H1 (cell line): ENCODE measurements at regions not wholly inside any gene's neighbourhood (a gene's known extent, or its start where the extent isn't known, plus 50 kb on each side); places are given as distances from the start of the nearest gene placed in this dataset.

Experiments used
- CTCF ChIA-PET: fragments of 300-600 bp; sonication (Branson Sonifier 250); formaldehyde crosslinking; loops from one replicate; lab custom pipeline; 2021; ENCODE audit not compliant: partially characterized antibody; lab: Charles Lee
- POLR2A ChIA-PET: fragments of 300-600 bp; sonication (Branson Sonifier 250); formaldehyde crosslinking; loops from one replicate; lab custom pipeline; 2021; ENCODE audit warnings: inconsistent platforms; ENCODE audit not compliant: partially characterized antibody; lab: Charles Lee
- DNase-seq, 2 experiments: peaks; one replicate each; pipeline versions ENCODE4 v3.0.0 to v3.0.0-alpha.2; 2010 to 2022; ENCODE audit warnings: low spot score in 2 of 2, low read depth in 1 of 2, mixed read lengths in 1 of 2
- FAIRE-seq: peaks from 2 replicates; lab custom pipeline; 2011; peaks lifted over from hg19 to GRCh38; lab: Jason Lieb, UNC
- H2AFZ ChIP-seq: 2 replicates; pipeline ENCODE4 v1.8.1; 2012; ENCODE audit warnings: low read length, inconsistent platforms
- H2AK5ac ChIP-seq: 2 replicates; pipeline ENCODE4 v1.6.1; 2013; ENCODE audit warnings: low read depth, low read length
- H2BK120ac ChIP-seq: replicated peaks from 2 replicates; pipeline ENCODE3; 2013; ENCODE audit warnings: low read depth, low read length, inconsistent platforms
- H2BK12ac ChIP-seq: 2 replicates; pipeline ENCODE4 v1.6.1; 2013; ENCODE audit warnings: low read depth, low read length
- H2BK15ac ChIP-seq: 2 replicates; pipeline ENCODE4 v1.6.1; 2013; ENCODE audit warnings: low read length
- H2BK20ac ChIP-seq: 2 replicates; pipeline ENCODE4 v1.6.1; 2013; ENCODE audit warnings: low read length
- H2BK5ac ChIP-seq: 2 replicates; pipeline ENCODE4 v1.6.1; 2013; ENCODE audit warnings: low read depth, low read length
- H3K14ac ChIP-seq: 2 replicates; pipeline ENCODE4 v1.6.1; 2013; ENCODE audit warnings: inconsistent platforms; ENCODE audit not compliant: insufficient read length
- H3K18ac ChIP-seq: 2 replicates; pipeline ENCODE4 v1.6.1; 2013; ENCODE audit warnings: low read length; ENCODE audit errors: extremely low read depth
- H3K23ac ChIP-seq: 2 replicates; pipeline ENCODE4 v1.6.1; 2013; ENCODE audit warnings: inconsistent platforms; ENCODE audit not compliant: insufficient read length
- H3K23me2 ChIP-seq: 2 replicates; pipeline ENCODE4 v1.6.1; 2013; ENCODE audit warnings: low read depth, low read length
- H3K27ac ChIP-seq: 2 replicates; pipeline ENCODE4 v1.6.1; 2011; ENCODE audit warnings: low read depth, low read length, inconsistent platforms
- H3K27me3 ChIP-seq, 4 experiments: replicated peaks in 1 of 4; 1 replicate in 1 of 4; 2 replicates in 3 of 4; pipeline versions ENCODE4 v1.6.1 to v1.8.1; 2011 to 2013; ENCODE audit warnings: low read length in 3 of 4, mild to moderate bottlenecking in 3 of 4, inconsistent platforms in 2 of 4, mixed read lengths in 2 of 4, moderate library complexity in 1 of 4; ENCODE audit not compliant: control insufficient read depth in 3 of 4, insufficient read depth in 3 of 4; ENCODE audit errors: extremely low read depth in 1 of 4
- H3K36me3 ChIP-seq, 4 experiments: 2 replicates each; pipeline versions ENCODE4 v1.6.1 to v1.8.1; 2011 to 2013; ENCODE audit warnings: mild to moderate bottlenecking in 4 of 4, low read length in 3 of 4, moderate library complexity in 2 of 4, control low read depth in 1 of 4, inconsistent platforms in 1 of 4; ENCODE audit not compliant: insufficient read depth in 4 of 4, control insufficient read depth in 2 of 4
- H3K4ac ChIP-seq: replicated peaks from 2 replicates; pipeline ENCODE3; 2013; ENCODE audit warnings: low read length, low read depth, mixed read lengths, inconsistent platforms; ENCODE audit not compliant: insufficient read length
- H3K4me1 ChIP-seq, 4 experiments: replicated peaks in 1 of 4; 1 replicate in 1 of 4; 2 replicates in 3 of 4; pipeline versions ENCODE4 v1.6.1 to v1.8.1; 2011 to 2013; ENCODE audit warnings: low read length in 3 of 4, inconsistent platforms in 2 of 4, mixed read lengths in 1 of 4; ENCODE audit not compliant: insufficient read depth in 4 of 4, control insufficient read depth in 3 of 4
- H3K4me2 ChIP-seq, 2 experiments: 2 replicates each; pipeline versions ENCODE4 v1.6.1 to v1.8.1; 2011 to 2013; ENCODE audit warnings: low read depth in 2 of 2, low read length in 2 of 2, control low read depth in 1 of 2, inconsistent platforms in 1 of 2, mild to moderate bottlenecking in 1 of 2; ENCODE audit not compliant: insufficient read depth in 1 of 2
- H3K4me3 ChIP-seq, 4 experiments: fragments of 200-600, 300-600 bp in 1 of 4; sonication (generic), shearing (Covaris generic), sonication (Bioruptor Twin) in 1 of 4; 2 replicates each; pipeline versions ENCODE4 v1.5.1 to v1.8.1; 2011 to 2016; ENCODE audit warnings: low read length in 4 of 4, low read depth in 3 of 4, control low read depth in 2 of 4, inconsistent platforms in 2 of 4, mild to moderate bottlenecking in 2 of 4, mixed read lengths in 1 of 4, moderate library complexity in 1 of 4; ENCODE audit not compliant: insufficient read depth in 2 of 4; ENCODE audit errors: extremely low read depth in 1 of 4
- H3K56ac ChIP-seq: replicated peaks from 2 replicates; pipeline ENCODE3; 2013; ENCODE audit warnings: low read depth, mild to moderate bottlenecking, mixed read lengths, low read length, inconsistent platforms; ENCODE audit not compliant: insufficient read length
- H3K79me1 ChIP-seq: 2 replicates; pipeline ENCODE4 v1.6.1; 2013; ENCODE audit warnings: low read depth, low read length, control low read depth
- H3K79me2 ChIP-seq, 2 experiments: 2 replicates each; pipeline versions ENCODE4 v1.6.1 to v1.8.1; 2012 to 2013; ENCODE audit warnings: low read length in 2 of 2, mild to moderate bottlenecking in 2 of 2, inconsistent platforms in 1 of 2; ENCODE audit not compliant: insufficient read depth in 2 of 2, control insufficient read depth in 1 of 2
- H3K9ac ChIP-seq, 4 experiments: replicated peaks in 1 of 4; 1 replicate in 1 of 4; 2 replicates in 3 of 4; pipeline versions ENCODE4 v1.6.1 to v1.8.1; 2011 to 2013; ENCODE audit warnings: low read depth in 3 of 4, low read length in 3 of 4, control low read depth in 2 of 4, mild to moderate bottlenecking in 2 of 4, moderate library complexity in 2 of 4, inconsistent platforms in 1 of 4; ENCODE audit errors: extremely low read depth in 1 of 4
- H3K9me3 ChIP-seq, 2 experiments: 2 replicates each; pipeline versions ENCODE4 v1.6.1 to v1.8.1; 2012 to 2013; ENCODE audit warnings: mild to moderate bottlenecking in 2 of 2, moderate library complexity in 2 of 2, control low read depth in 1 of 2, inconsistent platforms in 1 of 2, low read depth in 1 of 2, low read length in 1 of 2, mixed read lengths in 1 of 2; ENCODE audit not compliant: insufficient read depth in 2 of 2
- H4K20me1 ChIP-seq, 2 experiments: replicated peaks in 1 of 2; 2 replicates each; pipeline versions ENCODE3 to v1.8.1; 2011 to 2013; ENCODE audit warnings: inconsistent platforms in 2 of 2, low read length in 2 of 2, mild to moderate bottlenecking in 1 of 2; ENCODE audit not compliant: insufficient read depth in 2 of 2, control insufficient read depth in 1 of 2
- H4K5ac ChIP-seq: 2 replicates; pipeline ENCODE4 v1.6.1; 2013; ENCODE audit warnings: low read length, low read depth, mixed read lengths, inconsistent platforms; ENCODE audit not compliant: insufficient read length
- H4K8ac ChIP-seq: 2 replicates; pipeline ENCODE4 v1.8.0; 2013; ENCODE audit warnings: mild to moderate bottlenecking, moderate library complexity, low read length, inconsistent platforms; ENCODE audit not compliant: insufficient read depth; ENCODE audit errors: extremely low read depth
- H4K91ac ChIP-seq: replicated peaks from 2 replicates; pipeline ENCODE3; 2013; ENCODE audit warnings: low read length, mixed read lengths, inconsistent platforms; ENCODE audit not compliant: insufficient read length
- ATF3 ChIP-seq: IDR thresholded peaks from 2 replicates; pipeline ENCODE4 v1.6.1; 2011; ENCODE audit warnings: low read depth, mild to moderate bottlenecking, low read length; ENCODE audit not compliant: insufficient read depth
- CBX5 ChIP-seq: fragments of 300-800, 300-1000 bp; sonication (generic); IDR thresholded peaks from 2 replicates; pipeline ENCODE4 v1.7.1; 2016; ENCODE audit warnings: antibody characterized with exemption, low read length, low read depth
- FOSL1 ChIP-seq: IDR thresholded peaks from 2 replicates; pipeline ENCODE4 v1.6.1; 2011; ENCODE audit warnings: mild to moderate bottlenecking, low read depth, low read length, moderate library complexity; ENCODE audit not compliant: insufficient read depth
- GABPA ChIP-seq: IDR thresholded peaks from 2 replicates; pipeline ENCODE4 v1.6.1; 2011; ENCODE audit warnings: mild to moderate bottlenecking, low read length, moderate library complexity, borderline replicate concordance; ENCODE audit not compliant: insufficient read depth
- HDAC2 ChIP-seq, 2 experiments: fragments of 300-600 bp in 1 of 2; sonication (generic) in 1 of 2; IDR thresholded peaks; 2 replicates each; pipeline ENCODE4 v1.6.1; 2011 to 2012; ENCODE audit warnings: low read depth in 2 of 2, low read length in 2 of 2, mild to moderate bottlenecking in 2 of 2, moderate library complexity in 2 of 2, borderline replicate concordance in 1 of 2, inconsistent platforms in 1 of 2
- JUND ChIP-seq: IDR thresholded peaks from 2 replicates; pipeline ENCODE4 v1.6.1; 2011; ENCODE audit warnings: mild to moderate bottlenecking, improper control_type of control experiment, low read length
- POU5F1 ChIP-seq: IDR thresholded peaks from 2 replicates; pipeline ENCODE4 v1.6.1; 2011; ENCODE audit warnings: low read depth, mild to moderate bottlenecking, low read length, moderate library complexity
- RAD21 ChIP-seq, 2 experiments: IDR thresholded peaks in 1 of 2; conservative IDR thresholded peaks in 1 of 2; 2 replicates each; pipeline ENCODE4 v1.6.1; 2011; ENCODE audit warnings: low read depth in 2 of 2, low read length in 2 of 2, improper control_type of control experiment in 1 of 2, inconsistent platforms in 1 of 2, mild to moderate bottlenecking in 1 of 2, moderate library complexity in 1 of 2
- SAP30 ChIP-seq: fragments of 300-600 bp; sonication (generic); IDR thresholded peaks from 2 replicates; pipeline ENCODE4 v1.7.1; 2012; ENCODE audit warnings: low read length, moderate library complexity, mild to moderate bottlenecking, inconsistent platforms; ENCODE audit not compliant: insufficient read depth, insufficient replicate concordance
- SIN3A ChIP-seq, 2 experiments: IDR thresholded peaks in 1 of 2; conservative IDR thresholded peaks in 1 of 2; 2 replicates each; pipeline ENCODE4 v1.6.1; 2011 to 2012; ENCODE audit warnings: low read length in 2 of 2, improper control_type of control experiment in 1 of 2, low read depth in 1 of 2, mild to moderate bottlenecking in 1 of 2
- SP4 ChIP-seq: IDR thresholded peaks from 2 replicates; pipeline ENCODE4 v1.6.1; 2012; ENCODE audit warnings: low read length, inconsistent platforms
- TAF1 ChIP-seq: IDR thresholded peaks from 2 replicates; pipeline ENCODE4 v1.6.1; 2011; ENCODE audit warnings: mild to moderate bottlenecking, low read depth, low read length
- TEAD4 ChIP-seq: IDR thresholded peaks from 2 replicates; pipeline ENCODE4 v1.6.1; 2012; ENCODE audit warnings: low read depth, low read length, inconsistent platforms, mixed read lengths
- WGBS, 2 experiments: shearing (Covaris generic) in 1 of 2; methylation state at CpG; one replicate each; pipeline versions ENCODE4 v1.1.6 to v1.1.7; 2013 to 2015; ENCODE audit warnings: low lambda C conversion rate in 2 of 2, mixed read lengths in 2 of 2, inconsistent platforms in 1 of 2, low coverage in 1 of 2, missing lambda C conversion rate in 1 of 2; ENCODE audit not compliant: insufficient replicate concordance in 2 of 2, insufficient coverage in 1 of 2, insufficient read length in 1 of 2; ENCODE audit errors: extremely low coverage in 1 of 2, missing lambda C conversion rate in 1 of 2; 5-methylcytosine and 5-hydroxymethylcytosine counted together

- DNase-seq, result no peak
- Histone ChIP-seq H3K14ac (no peak overlapping the region), H3K9ac (no peak overlapping the region), H3K27me3 (no peaks in the 10 kb centered on the region), H2BK120ac (no peak overlapping the region), H4K8ac (no peak overlapping the region), H4K5ac (no peak overlapping the region), H3K4me3 (no peak overlapping the region), H3K9me3 (no peaks in the 10 kb centered on the region), H4K20me1 (no peaks in the 10 kb centered on the region), H3K79me2 (no peaks in the 10 kb centered on the region), H2AK5ac (no peak overlapping the region), H3K36me3 (no peaks in the 10 kb centered on the region), H3K18ac (no peak overlapping the region), H3K4ac (no peak overlapping the region), H2BK5ac (no peak overlapping the region), H4K91ac (no peak overlapping the region), H3K4me1 (no peaks in the 10 kb centered on the region), H3K56ac (no peak overlapping the region), H2BK20ac (no peak overlapping the region), H3K4me2 (no peak overlapping the region), H3K27ac (no peak overlapping the region), H3K23ac (no peak overlapping the region), H3K23me2 (no peaks in the 10 kb centered on the region), H2BK12ac (no peak overlapping the region), H2AFZ (no peak overlapping the region), H3K79me1 (no peaks in the 10 kb centered on the region), H2BK15ac (no peak overlapping the region)
- FAIRE-seq, result no peak
- WGBS, 2 experiments, result 85% methylated on average over 4 of the region's 4 CpGs; no CpG with 5 or more reads in 1 of the 2 experiments
- POLR2A ChIA-PET, result no interaction called here
- CTCF ChIA-PET, result interaction anchor here (0.8 kb wide), 1 partner anchor 9 kb away, joined by 4 read pairs; no protein-coding TSS in a partner anchor
- TF ChIP-seq FOSL1, result no peak
- no peak for TF ChIP-seq SIN3A (conservative IDR thresholded peaks at IDR 0.05 in 1 of 2, IDR thresholded peaks at IDR 0.05 in 1 of 2; ENCODE audit: low read depth in 1 of 2, low read length in 2 of 2)
- no peak for TF ChIP-seq SAP30
- TF ChIP-seq TEAD4, result no peak
- no peak for TF ChIP-seq GABPA
- no peak for TF ChIP-seq ATF3
- no peak for TF ChIP-seq RAD21 (IDR thresholded peaks at IDR 0.05 in 1 of 2, conservative IDR thresholded peaks at IDR 0.05 in 1 of 2; ENCODE audit: low read depth in 2 of 2, low read length in 2 of 2)
- no peak for TF ChIP-seq HDAC2 (IDR thresholded peaks at IDR 0.05; ENCODE audit: borderline replicate concordance in 1 of 2, low read depth in 2 of 2, low read length in 2 of 2)
- TF ChIP-seq SP4, result no peak
- TF ChIP-seq CBX5, result no peak
- no peak for TF ChIP-seq TAF1
- no peak for TF ChIP-seq JUND
- TF ChIP-seq POU5F1, result no peak
Observed at GRCh38 chr12:59182191-59182590, 261.9 kb upstream of the LRIG3 start.
